Left lobe of liver (tissue), 2 donors: ENCODE measurements at regions not wholly inside any gene's neighbourhood (a gene's known extent, or its start where the extent isn't known, plus 50 kb on each side); places are given as distances from the start of the nearest gene placed in this dataset.
"Not testable (repeated sequence)": the region's sequence is repeated elsewhere in the genome, so short reads cannot be mapped to it uniquely, and the experiment has no call there.

Experiments used
- ATAC-seq: fragments of 200-7000 bp; cut with Tn5 transposase; one replicate; pipeline ENCODE4 v1.9.1; 2020; ENCODE audit warnings: mild to moderate bottlenecking, moderate library complexity
- DNase-seq: peaks from one replicate; pipeline ENCODE4 v3.0.0-alpha.2; 2020; ENCODE audit warnings: low spot score
- donor health status: DM: no; HTN: no; CAD: no; lungs with moderate emphysema.
- donor health status: DM: no; HTN: yes; CAD: no.

- DNase-seq = no peak
Observed at GRCh38 chr2:176985871-176986270, 226.7 kb upstream of the HNRNPA3 start.

GRCh38 chr2:176986487-176986886 lies 226.1 kb upstream of the HNRNPA3 start:
- ATAC-seq (no peak), DNase-seq (no peak)

More at GRCh38 chr2:176985871-176986270, 226.7 kb upstream of the HNRNPA3 start:
- ATAC-seq = no peak

- ATAC-seq (no peak), DNase-seq (no peak)
Observed at GRCh38 chr2:176991411-176991810, 221.2 kb upstream of the HNRNPA3 start.

- no peak for DNase-seq
- ATAC-seq = peak; percentile 26
Observed at GRCh38 chr2:176997074-176997791, 215.4 kb upstream of the HNRNPA3 start.

- ATAC-seq (no peak), DNase-seq (no peak)
Observed at GRCh38 chr2:176997792-176998169, 214.8 kb upstream of the HNRNPA3 start.

- DNase-seq (no peak), ATAC-seq (no peak)
Observed at GRCh38 chr2:176999301-176999700, 213.3 kb upstream of the HNRNPA3 start.

- DNase-seq (no peak), ATAC-seq (no peak)
Observed at GRCh38 chr2:177000061-177000714, 212.4 kb upstream of the HNRNPA3 start.

GRCh38 chr2:177000715-177001072 lies 211.9 kb upstream of the HNRNPA3 start:
- no peak for DNase-seq

GRCh38 chr2:177001334-177001733 lies 211.3 kb upstream of the HNRNPA3 start:
- no peak for ATAC-seq
- no peak for DNase-seq

More at GRCh38 chr2:177000715-177001072, 211.9 kb upstream of the HNRNPA3 start:
- no peak for ATAC-seq

GRCh38 chr2:177002983-177003382 lies 209.6 kb upstream of the HNRNPA3 start:
- DNase-seq (no peak), ATAC-seq (no peak)

GRCh38 chr2:177007726-177008125 lies 204.9 kb upstream of the HNRNPA3 start:
- not testable (repeated sequence) for ATAC-seq, DNase-seq

GRCh38 chr2:177008662-177009061 lies 203.9 kb upstream of the HNRNPA3 start:
- DNase-seq, ATAC-seq: not testable (repeated sequence)

- DNase-seq = no peak
- ATAC-seq = no peak
Observed at GRCh38 chr2:177010146-177010545, 202.4 kb upstream of the HNRNPA3 start.

GRCh38 chr2:177010861-177011260 lies 201.7 kb upstream of the HNRNPA3 start:
- DNase-seq = no peak
- ATAC-seq = no peak

GRCh38 chr2:177014946-177015345 lies 197.6 kb upstream of the HNRNPA3 start:
- no peak for ATAC-seq

GRCh38 chr2:177015356-177015923 lies 197.2 kb upstream of the HNRNPA3 start:
- DNase-seq (no peak), ATAC-seq (no peak)

More at GRCh38 chr2:177014946-177015345, 197.6 kb upstream of the HNRNPA3 start:
- DNase-seq = no peak

- no peak for ATAC-seq
Observed at GRCh38 chr2:177020524-177021119, 192.0 kb upstream of the HNRNPA3 start.

GRCh38 chr2:177021706-177022343 lies 190.8 kb upstream of the HNRNPA3 start:
- ATAC-seq (no peak), DNase-seq (no peak)

More at GRCh38 chr2:177020524-177021119, 192.0 kb upstream of the HNRNPA3 start:
- no peak for DNase-seq

GRCh38 chr2:177024765-177025164 lies 187.8 kb upstream of the HNRNPA3 start:
- DNase-seq = no peak
- ATAC-seq = no peak

GRCh38 chr2:177026253-177026652 lies 186.3 kb upstream of the HNRNPA3 start:
- ATAC-seq (no peak), DNase-seq (no peak)

GRCh38 chr2:177026956-177027355 lies 185.6 kb upstream of the HNRNPA3 start:
- DNase-seq = no peak
- no peak for ATAC-seq
